ENCODE measurements at regions not wholly inside any gene's neighbourhood (a gene's known extent, or its start where the extent isn't known, plus 50 kb on each side); places are given as distances from the start of the nearest gene placed in this dataset.

GRCh38 chr2:216570357-216570756 lies 62.9 kb upstream of the IGFBP2 start:
- Histone ChIP-seq H3K4me3 (no peak overlapping the region), H3K27me3 (no peaks in the 10 kb centered on the region), H3K9me3 (no peaks in the 10 kb centered on the region), H3K4me1 (peaks cover 3 to 50% (median 13%) of the 10 kb centered on the region in 3 donors), H3K27ac (peak overlapping the region in 1 of 4 donors; percentile 14), H3K36me3 (no peaks in the 10 kb centered on the region)
- no CpG with 5 or more reads among the region's 1 CpG for WGBS, 2 donors (ENCODE audit: low coverage in 1 of 2)
- TF ChIP-seq POLR2A (IDR thresholded peaks at IDR 0.05) = no peak
- TF ChIP-seq EP300 (IDR thresholded peaks at IDR 0.05) = no peak
- no peak for TF ChIP-seq CTCF (IDR thresholded peaks at IDR 0.05)
- TF ChIP-seq POLR2AphosphoS5 (IDR thresholded peaks at IDR 0.05) = no peak
- no peak for ATAC-seq

- TF ChIP-seq POLR2A (IDR thresholded peaks at IDR 0.05) (no peak), EP300 (IDR thresholded peaks at IDR 0.05) (no peak), CTCF (IDR thresholded peaks at IDR 0.05) (no peak), POLR2AphosphoS5 (IDR thresholded peaks at IDR 0.05) (no peak)
- Histone ChIP-seq H3K27ac (peak overlapping the region in 2 of 4 donors; percentile 76 to 83), H3K27me3 (no peaks in the 10 kb centered on the region), H3K4me3 (no peak overlapping the region), H3K36me3 (no peaks in the 10 kb centered on the region), H3K4me1 (peaks cover 3 to 50% (median 13%) of the 10 kb centered on the region in 3 donors), H3K9me3 (no peaks in the 10 kb centered on the region)
- WGBS, 2 donors (ENCODE audit: low coverage in 1 of 2) = 97% methylated on average over 3 of the region's 3 CpGs
- no peak for ATAC-seq
These were observed 61.9 kb upstream of the IGFBP2 start for GRCh38 chr2:216571178-216571908.

- H3K27ac ChIP-seq = peak overlapping the region; percentile 76 to 92 (median 84)
- H3K4me1 ChIP-seq = peaks cover 3 to 50% (median 13%) of the 10 kb centered on the region in 3 donors
- H3K9me3 ChIP-seq = no peaks in the 10 kb centered on the region
- H3K36me3 ChIP-seq = no peaks in the 10 kb centered on the region
- TF ChIP-seq CTCF (IDR thresholded peaks at IDR 0.05) = no peak
- TF ChIP-seq POLR2A (IDR thresholded peaks at IDR 0.05) = no peak
- TF ChIP-seq POLR2AphosphoS5 (IDR thresholded peaks at IDR 0.05) = no peak
- TF ChIP-seq EP300 (IDR thresholded peaks at IDR 0.05) = no peak
- ATAC-seq = no peak
- 77 to 86% methylated on average over 3 to 4 of the region's 4 CpGs for WGBS, 2 donors (ENCODE audit: low coverage in 1 of 2)
- no peak overlapping the region for H3K4me3 ChIP-seq
- H3K27me3 ChIP-seq = no peaks in the 10 kb centered on the region
These were observed 61.2 kb upstream of the IGFBP2 start for GRCh38 chr2:216571909-216572513.

GRCh38 chr2:216572582-216573578 lies 60.3 kb upstream of the IGFBP2 start:
- H3K27me3 ChIP-seq = no peaks in the 10 kb centered on the region
- ATAC-seq = peak; percentile 94
- no peaks in the 10 kb centered on the region for H3K9me3 ChIP-seq
- peaks cover 3 to 49% (median 13%) of the 10 kb centered on the region in 3 donors for H3K4me1 ChIP-seq
- no peak overlapping the region for H3K4me3 ChIP-seq
- no peak for TF ChIP-seq POLR2A (IDR thresholded peaks at IDR 0.05)
- peak; percentile 94 for TF ChIP-seq POLR2AphosphoS5 (IDR thresholded peaks at IDR 0.05)
- TF ChIP-seq CTCF (IDR thresholded peaks at IDR 0.05) = no peak
- H3K36me3 ChIP-seq = no peaks in the 10 kb centered on the region
- peak overlapping the region; percentile 76 to 92 (median 84) for H3K27ac ChIP-seq
- 41 to 48% methylated on average over 8 to 11 of the region's 12 CpGs for WGBS, 2 donors (ENCODE audit: low coverage in 1 of 2)

Data from gastroesophageal sphincter (tissue), 4 donors.